GM12873 (cell line): ENCODE measurements at regions not wholly inside any gene's neighbourhood (a gene's known extent, or its start where the extent isn't known, plus 50 kb on each side); places are given as distances from the start of the nearest gene placed in this dataset.

Experiments
- TF ChIP-seq, protein P1 (sequence below): IDR thresholded peaks from 2 replicates; pipeline ENCODE4 v1.5.1; 2012; ENCODE audit warnings: low read depth, mild to moderate bottlenecking, moderate library complexity, low read length, control low read depth; ENCODE audit not compliant: insufficient read depth; ENCODE audit errors: missing control alignments

DNA sequence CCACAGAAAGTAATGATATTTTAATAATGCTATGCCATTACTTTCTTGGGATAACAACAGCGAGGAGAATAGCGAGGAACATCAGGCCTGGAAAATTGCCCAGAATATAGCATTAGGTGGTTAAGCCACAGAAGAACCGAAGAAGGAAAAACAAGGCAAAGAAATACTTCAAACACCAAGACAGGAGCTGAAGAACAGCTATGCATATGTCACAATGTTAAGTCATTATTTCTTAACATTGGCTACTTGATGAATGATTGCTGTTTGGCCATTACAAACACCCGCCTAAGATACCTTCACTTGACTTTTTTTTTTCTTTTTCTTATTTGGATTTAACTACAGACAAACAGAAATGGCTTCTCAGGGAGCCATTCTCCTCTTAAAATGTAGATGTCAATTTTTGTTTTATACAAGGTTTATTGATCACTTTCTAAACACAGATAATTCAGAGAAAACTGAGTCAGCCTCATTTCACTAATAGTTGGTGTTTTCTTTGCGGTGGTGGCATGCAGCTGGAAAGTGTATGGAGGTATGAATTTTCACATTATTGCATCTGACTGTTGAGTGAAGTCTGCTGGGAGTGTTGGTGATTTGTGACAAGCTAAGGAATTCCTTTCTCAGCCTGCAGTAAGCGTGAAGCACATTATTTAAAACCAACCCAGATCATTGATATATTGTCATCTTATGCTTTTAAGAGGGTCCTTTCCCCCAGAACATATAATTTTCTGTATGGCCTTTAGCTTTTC lies 705.7 kb upstream of the NR2F2 start:
- TF ChIP-seq, protein P1, sequence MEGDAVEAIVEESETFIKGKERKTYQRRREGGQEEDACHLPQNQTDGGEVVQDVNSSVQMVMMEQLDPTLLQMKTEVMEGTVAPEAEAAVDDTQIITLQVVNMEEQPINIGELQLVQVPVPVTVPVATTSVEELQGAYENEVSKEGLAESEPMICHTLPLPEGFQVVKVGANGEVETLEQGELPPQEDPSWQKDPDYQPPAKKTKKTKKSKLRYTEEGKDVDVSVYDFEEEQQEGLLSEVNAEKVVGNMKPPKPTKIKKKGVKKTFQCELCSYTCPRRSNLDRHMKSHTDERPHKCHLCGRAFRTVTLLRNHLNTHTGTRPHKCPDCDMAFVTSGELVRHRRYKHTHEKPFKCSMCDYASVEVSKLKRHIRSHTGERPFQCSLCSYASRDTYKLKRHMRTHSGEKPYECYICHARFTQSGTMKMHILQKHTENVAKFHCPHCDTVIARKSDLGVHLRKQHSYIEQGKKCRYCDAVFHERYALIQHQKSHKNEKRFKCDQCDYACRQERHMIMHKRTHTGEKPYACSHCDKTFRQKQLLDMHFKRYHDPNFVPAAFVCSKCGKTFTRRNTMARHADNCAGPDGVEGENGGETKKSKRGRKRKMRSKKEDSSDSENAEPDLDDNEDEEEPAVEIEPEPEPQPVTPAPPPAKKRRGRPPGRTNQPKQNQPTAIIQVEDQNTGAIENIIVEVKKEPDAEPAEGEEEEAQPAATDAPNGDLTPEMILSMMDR, result no peak

DNA sequence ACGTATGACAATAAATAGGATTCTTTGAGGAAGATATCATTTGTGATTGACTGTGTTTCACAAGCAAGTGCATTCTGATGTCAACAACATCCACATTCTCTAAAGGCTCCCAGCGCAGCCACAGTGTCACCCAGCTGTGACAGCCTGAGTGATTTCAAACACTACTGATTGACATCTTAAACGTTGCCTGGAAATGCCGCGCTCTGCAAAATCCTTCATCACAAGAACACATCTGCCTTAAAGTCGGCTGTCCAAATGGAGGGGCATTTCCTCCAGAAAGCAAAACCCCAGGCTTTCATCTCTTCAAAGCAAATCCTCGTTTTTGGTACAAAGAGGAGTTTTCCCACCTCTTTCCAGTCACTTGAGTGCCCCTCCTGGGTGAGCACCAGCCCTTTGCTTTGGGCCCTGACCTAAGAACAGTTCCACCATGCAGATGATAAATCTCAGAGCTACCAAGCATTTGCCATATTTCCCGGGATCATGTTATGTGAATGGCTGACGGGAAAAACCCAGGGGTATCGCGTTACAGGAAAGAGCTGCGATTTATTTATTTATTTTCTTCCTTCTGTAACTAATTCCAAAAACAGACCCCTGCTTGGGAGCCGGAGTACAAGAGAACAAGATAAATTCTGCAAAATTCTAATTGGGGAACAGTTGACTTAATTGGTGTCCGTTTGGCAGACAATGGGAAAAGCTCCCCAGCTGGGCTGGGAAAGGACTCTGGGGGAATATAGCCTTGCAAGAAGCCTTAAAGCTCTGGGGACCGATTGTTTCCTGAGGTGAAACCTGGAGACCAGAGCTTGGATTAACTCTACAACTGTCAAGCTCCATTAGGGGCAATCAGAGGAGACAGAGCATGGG lies 703.8 kb upstream of the NR2F2 start:
- TF ChIP-seq, protein P1, result no peak

DNA sequence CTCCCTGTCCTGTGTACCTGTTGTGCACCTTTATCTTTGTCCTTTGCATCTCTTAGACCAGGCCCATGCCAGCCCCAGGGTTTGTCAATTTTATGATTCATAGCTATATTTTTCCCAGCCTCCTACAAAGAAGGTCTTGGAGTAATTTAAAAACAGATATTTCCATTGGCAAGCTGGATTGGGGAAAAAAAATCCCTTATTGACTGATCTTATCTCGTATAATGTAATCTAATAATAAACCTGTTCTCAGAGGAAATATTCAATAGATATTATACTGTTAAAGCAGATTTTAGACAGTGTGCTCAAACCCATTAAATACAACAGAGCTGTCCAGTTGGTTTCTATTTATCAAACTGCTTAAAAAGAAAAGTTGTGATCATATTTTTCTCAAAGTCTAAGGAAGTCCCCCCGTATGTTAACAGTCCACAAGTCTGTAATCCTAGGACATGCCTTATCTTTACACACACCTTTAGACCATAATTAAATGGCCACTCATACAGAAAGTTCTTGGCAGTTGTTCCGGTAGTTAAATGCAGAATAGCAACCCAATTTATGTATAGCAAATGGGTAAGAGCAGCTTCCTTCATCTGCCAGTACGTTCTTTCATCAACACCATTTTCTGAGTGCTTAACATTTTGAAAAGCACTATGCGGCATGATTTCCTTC lies 700.9 kb upstream of the NR2F2 start:
- TF ChIP-seq, protein P1, result no peak

DNA sequence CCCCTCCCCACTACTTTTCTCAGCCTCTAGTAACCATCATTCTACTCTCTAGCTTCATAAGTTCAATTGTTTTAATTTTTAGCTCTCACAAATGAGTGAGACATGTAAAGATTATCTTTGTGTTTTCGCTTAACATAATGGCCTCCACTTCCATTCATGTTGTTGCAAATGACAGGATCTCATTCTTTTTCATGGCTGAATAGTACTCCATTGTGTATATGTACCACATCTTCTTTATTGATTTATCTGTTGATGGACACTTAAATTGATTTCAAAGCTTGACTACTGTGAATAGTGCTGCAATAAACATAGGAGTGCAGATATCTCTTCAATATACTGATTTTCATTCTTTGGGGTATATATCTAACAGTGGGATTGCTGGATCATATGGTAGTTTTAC lies 699.8 kb upstream of the NR2F2 start:
- TF ChIP-seq, protein P1, result no peak

DNA sequence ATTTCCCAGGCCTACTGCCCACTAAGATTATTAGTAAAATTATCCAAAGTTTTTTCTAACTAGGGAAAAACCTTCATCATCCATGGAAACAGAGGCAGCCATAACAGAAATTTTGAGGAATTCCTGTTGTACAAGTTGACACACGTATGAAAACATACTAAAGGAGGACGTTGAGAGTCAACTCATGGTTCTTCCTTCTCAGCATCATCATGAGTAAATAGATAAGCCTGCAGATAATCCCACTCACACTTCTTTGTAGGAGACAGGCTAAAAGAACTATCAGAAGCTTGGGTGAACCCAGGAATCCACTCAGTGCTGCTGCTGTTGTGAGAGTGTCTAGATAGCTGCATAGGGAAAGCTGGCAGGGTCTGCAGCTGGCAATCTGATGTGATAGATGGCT lies 694.8 kb upstream of the NR2F2 start:
- TF ChIP-seq, protein P1, result no peak

DNA sequence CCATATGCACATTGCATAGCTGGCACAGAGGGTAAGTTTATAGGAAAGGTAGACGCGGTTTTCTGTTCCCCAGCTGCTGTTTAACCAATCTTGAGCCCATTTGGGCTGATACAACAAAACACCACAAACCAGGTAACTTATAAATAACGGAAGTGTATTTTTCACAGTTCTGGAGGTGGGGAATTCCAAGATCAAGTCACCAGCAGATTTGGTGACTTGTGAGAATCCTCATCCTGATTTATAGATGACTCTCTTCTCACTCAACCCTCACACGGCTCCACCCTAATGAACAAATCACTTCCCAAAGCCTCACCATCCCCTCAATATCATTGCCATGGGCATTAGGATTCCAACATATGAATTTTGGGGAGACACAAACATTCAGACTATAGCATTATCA lies 694.4 kb upstream of the NR2F2 start:
- TF ChIP-seq, protein P1, result no peak

DNA sequence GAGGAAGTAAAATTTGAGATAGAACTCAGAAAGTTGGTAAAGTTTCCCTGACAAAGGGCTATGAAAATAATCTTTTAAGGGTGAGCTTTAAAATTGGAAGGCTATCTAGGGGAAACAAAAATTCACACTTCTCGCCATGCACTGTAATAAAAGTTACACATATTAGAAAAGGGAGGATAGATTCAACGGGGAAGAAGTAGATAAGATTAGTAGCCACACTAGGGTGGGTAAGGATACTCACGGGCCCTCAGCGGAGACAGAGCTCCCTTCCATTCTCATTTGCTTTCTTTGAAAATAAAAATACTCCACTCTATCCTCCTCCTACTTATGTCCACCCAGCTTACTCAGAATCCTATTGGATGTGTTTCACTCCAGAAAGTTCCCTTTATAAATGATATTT lies 691.3 kb upstream of the NR2F2 start:
- TF ChIP-seq, protein P1, result no peak
